ENCODE measurements at regions not wholly inside any gene's neighbourhood (a gene's known extent, or its start where the extent isn't known, plus 50 kb on each side); places are given as distances from the start of the nearest gene placed in this dataset.

DNA sequence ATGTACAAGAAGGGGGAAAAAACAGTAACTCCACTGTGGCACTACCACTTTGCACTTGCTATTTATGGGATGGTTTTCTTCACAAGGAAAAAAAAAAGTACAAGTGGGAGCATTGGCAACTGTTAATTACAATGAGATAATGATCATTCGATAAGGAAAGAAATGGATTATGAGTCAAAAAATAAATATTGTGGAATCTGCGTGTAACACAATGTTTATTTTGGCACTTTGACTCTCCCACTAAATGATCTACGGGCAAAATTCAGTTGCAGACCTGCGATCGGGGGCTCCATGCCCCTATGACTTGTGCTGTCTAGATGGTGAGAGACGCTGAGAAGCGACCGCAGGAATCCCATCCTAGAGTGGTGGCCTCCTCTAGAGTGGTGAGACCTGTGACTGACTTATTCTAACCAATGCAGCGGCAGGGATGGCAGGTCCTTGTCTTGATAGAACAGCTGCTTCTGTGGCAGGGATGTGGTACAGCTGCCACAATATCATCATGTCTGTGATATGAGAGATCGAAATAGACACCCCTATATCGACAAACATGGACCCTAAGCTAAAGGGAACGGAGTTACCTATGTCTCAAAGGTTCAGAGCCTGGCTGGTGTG, 345.0 kb upstream of the KLF6 start:
- DNase-seq, result no peak

DNA sequence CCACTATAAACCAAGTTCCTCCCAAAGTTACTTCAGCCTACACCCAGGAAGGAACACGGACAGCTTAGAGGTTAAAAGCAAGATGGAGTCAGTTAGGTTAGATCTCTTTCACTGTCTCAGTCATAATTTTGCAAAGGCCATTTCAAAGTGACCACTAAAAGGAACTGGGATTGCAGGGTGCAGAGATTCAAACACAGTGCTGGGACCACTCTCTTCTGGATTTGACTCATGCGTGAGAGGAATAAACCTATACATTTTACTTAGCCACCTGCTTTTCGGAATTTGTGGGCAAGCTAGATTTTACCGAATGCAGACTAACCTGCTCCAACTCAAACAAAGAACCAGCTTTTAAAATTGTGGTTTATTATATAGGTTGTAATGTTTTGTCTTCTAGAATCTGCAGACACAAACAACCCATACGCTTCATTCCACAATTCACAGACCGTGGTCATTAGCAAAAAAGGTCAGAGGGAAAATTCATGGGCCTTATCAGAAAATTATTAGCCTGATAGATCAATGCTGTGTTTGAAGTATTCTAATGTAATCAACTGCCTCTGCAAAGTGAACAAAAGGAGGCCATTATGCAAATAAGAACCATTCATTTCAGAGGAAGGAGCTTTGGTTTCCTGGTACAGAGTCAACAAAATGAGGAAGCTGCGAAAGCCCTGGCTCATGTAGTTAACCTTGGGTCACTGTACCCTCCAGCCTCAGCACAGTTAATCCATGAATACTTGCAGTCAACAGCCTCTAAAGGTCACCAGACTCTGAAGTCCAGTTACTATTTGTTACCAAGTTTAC, 342.7 kb upstream of the KLF6 start:
- DNase-seq, result no peak

DNA sequence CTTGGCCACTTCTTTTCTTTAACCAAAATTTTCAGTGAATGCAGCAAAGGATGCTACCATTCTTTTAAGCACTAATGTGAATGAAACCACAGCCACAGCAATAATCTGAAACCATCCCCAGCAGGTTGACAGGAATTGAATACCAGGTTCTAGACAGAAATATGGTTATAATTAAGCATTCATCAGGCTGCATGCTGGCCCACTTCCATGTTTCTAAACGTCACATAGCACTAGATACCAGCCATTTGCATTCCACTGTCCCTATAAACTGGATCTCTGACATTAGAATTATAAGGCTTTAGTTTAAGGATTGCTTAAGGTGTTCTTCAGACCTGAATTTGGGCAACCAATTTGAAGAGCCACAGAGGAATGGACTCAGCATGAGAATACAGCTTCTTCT, 340.8 kb upstream of the KLF6 start:
- no peak for DNase-seq

DNA sequence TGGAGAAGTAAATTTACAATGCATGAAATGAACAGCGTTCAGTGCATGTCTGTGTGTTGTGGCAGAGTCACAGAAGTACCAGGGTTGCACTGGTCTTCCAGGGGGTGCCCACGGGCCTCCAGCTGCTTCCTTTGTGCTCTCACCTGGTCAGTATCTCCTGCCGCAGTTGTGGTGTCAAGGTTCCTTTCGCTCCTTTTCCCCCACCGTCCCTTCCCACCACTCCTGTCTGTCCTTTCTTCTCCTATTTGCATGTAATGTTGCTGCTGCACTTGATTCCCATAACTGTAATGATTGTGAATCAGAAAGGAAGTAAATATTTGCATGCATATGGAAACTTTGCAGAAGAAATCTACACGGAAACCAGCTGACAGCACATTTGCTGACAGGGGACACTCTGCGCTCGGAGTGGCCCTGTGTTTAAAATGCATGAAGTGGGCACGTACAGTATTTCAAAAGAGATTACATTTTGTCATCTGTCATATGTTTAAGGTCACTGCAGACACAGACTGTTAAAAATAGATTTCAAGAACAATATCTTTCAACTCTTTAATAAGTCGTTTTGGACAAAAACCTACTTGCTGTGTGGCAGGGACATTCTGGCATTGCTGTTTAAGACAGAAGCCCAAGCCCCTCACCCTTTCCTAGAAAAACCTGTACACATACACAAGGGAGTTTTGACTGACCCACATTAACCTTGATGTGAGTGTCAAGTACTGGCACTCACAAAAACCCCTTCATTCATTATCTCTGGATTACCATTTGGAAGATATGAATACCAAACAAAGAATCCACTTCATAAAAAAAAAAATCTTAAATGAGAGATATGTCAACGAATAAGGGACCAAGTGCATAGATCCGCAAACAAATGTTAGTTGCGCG, 336.7 kb upstream of the KLF6 start:
- no peak for DNase-seq

DNA sequence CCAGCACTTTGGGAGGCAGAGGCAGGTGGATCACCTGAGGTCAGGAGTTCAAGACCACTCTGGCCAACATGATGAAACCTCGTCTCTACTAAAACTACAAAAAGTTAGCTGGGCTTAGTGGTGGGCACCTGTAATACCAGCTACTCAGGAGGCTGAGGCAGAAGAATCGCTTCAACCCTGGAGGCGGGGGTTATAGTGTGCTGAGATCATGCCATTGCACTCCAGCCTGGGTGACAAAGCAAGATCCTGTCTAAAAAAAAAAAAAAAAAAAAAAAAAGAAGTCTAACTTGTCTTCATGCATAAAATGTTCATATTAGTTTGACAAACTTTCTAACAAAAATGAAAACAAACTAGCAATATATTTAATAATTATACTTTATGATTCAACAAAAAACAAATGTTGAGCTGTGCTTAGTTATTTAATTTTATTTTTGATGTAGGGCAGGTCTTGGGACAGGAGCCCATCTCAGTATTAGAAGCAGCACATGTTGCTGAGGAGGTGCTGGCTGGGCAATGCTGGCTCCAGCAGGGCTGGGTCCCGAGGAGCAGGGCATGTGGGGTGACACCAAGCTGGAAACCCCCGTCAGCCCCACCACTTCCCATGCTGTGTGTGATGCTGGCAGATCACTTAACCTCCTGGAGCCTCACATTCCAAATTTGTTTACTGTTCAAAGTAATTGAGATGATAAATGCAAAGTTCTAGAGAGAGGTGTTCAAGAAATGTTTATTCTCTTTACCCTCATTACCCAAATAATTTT, 335.3 kb upstream of the KLF6 start:
- DNase-seq, result no peak

DNA sequence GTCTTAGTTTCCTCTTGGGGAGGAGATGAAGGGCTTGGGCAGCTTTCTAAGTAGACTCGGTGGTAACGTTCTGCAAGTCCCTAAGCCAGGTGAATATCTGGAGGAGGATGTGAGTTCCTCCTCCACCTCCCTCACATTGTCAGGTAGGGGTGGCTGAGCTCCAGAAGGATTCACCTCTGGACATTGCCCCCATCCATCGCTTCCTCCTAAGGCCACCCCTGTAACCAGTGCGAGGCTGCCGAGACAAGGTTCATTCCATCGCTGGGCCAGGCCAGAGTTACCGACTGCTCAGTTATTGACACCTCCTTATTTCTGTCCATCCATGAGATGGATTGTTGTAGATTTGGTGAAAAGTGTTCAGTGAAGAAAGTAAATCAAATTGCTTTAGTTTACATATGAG, 334.1 kb upstream of the KLF6 start:
- no peak for DNase-seq

DNA sequence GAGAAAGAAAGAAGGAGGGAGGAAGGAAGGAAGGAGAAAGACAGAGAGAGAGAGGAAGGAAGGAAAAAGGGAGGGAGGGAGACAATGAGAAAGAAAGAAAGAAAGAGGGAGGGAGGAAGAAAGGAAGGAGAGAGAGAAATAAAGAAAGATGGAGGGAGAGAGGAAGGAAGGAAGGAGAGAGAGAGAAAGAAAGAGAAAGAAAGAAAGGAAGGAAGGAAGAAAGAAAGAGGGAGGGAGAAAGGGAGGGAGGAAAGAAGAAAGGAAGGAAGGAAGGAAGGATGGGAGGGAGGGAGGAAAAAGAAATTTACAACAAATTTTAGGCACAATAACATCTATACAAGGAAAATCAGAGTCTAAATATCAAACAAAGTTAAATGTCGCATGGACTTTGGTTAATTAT, 332.6 kb upstream of the KLF6 start:
- no peak for DNase-seq

DNA sequence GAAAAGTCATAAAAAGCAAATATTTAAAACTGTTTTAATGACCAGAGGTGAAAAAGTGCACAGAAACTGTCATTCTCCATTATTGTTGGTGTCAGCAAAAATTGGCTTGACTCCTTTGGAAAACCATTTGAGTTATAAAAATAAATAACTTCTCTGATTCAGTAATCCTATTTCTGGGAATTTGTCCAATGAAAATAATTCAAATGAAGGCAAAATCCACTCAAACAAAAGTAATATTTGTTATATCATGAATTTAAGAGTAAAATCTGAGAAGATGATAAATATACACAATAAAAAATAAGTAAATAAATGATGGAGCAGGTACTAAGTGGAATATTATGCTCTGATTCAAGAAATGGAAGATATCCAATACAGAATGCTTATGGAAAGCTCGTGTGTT, 326.6 kb upstream of the KLF6 start:
- no peak for DNase-seq

DNA sequence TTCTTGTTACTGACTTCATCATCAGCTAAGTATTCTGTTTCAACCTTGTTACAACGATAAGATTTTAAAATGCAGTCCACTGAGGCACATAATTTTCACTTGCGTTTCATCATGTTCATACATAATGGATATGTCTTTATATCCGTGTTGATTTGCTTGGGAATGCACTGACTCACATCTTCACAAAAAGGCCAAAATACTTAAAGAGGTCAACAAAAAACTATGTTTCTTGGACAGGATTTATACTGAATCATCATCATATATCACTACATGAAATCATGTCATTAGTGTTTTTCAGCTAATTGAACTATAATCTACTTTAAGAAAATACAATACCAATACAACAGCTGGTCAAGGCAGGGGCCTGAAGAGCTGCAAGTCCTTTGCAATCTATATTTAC, 324.5 kb upstream of the KLF6 start:
- no peak for DNase-seq

DNA sequence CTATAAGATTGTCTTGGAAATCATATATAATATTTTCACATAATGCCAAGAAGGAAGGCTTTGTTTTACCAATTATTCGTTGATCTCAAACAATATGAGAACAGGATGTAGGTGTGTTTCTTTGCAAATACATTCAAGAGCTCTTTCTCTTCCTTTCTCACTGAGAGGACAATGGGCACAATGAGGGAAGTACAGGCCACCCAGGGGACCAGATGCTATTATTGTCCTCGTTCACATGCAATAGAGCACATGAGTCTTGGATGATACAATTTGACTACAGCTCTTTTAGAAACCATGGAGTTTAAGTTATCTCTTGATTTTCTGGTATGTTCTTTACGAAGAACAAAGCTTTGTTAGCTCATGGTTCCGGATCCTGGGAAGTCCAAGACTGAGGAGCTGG, 323.7 kb upstream of the KLF6 start:
- DNase-seq, result no peak

DNA sequence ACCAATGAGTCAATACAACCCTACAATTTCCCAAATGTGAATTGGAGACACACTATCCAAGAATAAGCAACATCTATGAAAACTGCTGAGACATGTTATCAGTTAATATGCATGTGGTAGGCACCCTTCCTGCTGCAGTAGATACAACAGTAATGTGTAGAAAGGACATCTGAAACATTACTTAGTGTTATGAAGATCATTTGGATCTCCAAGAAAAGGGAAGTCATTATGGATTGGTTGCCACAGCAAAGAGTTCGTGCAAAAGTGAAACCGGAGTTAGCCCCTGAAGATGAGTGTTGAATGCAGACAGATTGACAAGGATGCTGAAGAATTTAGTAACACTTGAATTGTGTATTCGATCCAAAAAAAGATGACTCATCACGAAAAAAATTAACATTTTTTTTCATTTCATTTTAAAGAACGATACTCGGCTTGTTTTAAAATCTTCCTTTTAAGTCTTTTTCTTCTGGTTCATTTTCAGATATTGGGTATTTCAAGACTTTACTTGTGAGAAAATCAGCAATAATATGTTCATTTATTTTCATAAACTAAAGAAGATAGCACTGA, 322.4 kb upstream of the KLF6 start:
- no peak for DNase-seq

DNA sequence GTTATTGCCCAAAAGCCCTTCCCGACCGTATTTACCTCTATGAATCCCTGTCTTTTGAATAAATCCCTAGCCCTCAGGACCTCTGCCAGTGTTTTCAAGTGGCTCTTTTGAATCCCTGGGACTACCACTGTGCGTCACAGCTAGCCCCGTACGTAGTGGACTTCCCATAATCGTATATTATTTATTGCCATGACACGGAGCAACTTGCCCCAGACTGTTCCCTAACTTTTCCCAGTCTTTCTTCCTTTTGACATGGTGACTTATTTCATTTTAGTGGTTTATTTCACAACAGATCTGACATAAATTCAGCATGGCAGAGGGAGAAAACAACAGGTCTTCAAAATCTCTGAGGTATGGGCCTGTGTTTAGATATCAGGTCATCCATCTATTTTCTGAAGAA, 318.6 kb upstream of the KLF6 start:
- no peak for DNase-seq

DNA sequence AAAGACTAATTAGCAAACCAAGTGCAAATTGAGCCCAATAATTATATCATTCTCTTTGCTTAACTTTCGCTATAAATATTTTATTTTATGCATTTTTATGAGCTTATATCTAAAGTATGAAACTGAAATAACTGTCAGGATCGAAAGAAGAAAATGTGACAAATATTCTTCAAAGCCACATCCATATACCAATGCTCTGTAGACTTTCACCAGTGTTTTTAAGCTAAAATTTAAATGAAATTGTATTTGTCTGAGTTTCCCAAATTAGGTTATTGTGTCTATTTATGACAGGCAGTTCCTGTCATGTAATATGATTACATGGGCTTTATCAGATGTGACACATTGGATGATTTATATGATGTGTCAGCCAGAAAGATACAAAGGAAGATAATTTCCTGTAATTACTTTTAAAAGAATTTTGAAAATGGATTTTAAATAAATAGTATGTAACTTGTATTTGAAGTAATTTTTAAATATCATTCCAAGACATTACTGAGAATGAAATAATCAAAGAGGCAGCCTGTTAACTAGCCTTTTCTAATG, 317.9 kb upstream of the KLF6 start:
- no peak for DNase-seq

DNA sequence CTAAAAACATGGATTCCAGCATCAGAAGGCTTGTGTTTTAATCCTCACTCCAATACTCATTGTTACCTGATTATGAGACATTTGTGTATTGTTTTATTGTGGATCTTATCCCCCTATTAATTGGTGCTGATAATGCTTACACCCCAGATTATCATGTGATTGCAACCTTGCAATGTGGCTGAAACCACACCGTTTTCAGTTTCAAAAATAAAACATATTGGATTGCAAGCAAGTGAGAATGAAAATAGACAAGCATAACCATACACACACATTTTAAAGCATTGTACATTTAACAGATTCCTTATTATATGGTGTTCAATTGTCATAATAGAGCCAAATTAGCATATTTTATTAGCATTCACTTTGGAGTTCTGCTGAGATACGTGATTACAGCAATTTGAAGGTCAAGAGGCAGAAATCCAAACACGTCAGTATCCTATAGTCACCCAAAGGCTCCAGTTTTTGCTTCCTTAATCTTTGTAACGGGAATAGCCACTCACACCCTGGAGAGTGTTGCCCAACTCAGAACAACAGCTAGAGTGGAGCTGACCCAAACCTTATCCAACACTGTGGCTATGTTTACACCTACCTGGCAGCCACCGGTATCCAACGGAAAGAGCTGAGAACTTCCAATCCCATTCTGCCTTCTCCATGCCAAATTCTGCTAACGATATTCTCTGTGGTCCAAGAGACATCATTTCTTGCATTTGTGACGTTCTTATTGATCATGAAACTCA, 317.1 kb upstream of the KLF6 start:
- no peak for DNase-seq

DNA sequence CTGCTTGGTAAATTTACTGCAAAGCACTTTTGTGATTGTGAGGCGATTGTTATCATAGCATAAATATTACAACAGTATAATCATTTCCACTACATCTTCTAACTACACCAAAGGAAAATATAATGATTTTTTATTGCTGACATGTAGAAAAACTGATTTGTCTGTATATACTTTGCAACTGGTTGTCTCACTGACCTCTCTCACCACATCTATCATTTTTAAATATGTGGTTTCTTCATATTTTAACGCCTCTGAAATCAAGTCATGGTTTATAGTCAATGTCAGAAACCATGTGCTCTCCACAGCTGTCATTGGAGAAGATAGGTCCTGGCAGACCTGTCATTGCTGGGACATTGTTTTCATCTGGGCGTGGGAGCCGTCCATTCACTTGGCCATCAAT, 315.4 kb upstream of the KLF6 start:
- no peak for DNase-seq

DNA sequence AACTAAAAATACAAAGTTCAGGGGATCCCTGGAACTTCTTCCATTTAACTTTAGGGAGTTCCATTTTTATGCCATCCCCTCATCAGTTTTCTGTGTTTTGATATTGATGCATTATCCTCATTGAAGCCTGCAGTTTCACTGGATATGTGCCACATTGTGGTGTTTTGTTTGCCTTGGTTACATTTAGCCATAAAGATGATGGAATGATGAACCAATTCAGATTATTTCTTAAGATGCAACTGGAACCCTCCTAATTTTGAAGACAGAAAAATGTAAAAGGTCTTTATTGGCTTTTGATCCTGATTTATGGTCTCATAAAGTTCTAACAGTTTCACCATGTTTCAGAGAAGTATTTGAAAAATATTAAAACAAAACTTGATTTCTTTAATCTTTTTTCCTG, 314.2 kb upstream of the KLF6 start:
- DNase-seq, result no peak

DNA sequence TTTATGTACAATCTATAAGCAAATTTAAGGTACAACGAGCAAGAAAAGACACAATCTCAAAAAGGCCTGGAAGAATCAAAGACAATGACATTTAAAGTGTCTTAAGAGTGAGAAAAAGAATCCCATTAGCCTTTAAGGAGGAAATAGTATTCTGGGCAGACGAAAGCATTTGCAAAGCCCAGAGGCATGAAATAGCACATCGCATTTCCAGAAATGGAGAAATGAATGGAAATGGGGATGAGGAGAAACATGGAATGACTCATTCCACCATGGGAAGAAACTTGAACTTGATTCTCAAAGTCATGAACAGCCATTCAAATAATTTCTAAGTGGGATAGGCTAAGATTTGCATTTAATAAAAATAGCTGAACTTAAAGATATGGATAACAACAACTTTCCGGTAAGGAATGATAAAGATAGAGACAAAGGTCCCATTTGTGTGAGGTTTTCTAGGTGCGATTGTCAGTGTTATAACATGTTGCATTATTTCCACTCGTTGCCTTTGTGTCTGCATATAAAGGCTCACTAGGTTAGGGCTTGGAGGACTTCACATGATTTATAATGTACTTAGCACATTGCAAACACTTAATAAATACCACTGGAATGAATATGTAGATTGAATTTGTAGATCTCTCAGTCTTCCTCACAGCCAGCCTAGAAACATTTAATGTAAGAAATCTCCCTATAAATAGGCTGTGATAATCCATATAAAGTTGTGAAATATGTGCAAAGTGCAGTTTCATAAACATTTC, 310.3 kb upstream of the KLF6 start:
- no peak for DNase-seq

DNA sequence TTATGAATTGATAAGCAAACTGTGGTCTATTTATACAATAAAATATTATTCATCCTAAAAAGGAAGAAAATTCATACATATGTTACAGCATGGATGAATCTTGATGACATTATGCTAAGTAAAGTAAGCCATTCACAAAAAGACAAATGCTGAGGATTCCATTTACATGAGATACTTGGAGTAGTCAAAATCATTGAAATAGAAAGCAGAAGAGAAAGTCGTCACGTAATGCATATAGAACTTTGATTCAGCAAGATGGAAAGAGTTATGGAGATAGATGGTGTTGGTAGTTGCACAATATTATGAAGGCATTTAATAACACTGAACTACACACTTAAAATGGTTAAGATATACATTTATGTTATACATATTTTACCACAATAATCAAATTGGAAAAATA, 309.7 kb upstream of the KLF6 start:
- DNase-seq, result no peak

DNA sequence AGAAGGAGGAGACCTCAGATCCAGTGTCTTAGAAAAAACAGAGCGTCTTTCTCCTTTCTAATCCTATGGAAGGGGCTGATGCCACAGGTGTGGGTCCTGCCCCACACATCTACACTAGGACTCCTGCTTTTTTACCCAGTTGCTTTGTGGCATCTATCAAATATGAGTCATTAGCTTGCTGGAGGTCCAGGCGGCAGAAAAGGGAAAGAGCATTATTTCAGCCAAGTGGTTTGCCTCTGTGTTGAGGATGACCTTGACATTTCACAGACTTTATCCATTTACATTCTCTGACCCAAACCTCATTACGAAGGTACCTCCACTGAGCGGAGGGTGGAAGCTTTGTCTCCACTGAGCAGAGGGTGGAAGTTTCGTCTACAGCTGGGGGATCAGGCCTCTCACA, 308.4 kb upstream of the KLF6 start:
- no peak for DNase-seq

DNA sequence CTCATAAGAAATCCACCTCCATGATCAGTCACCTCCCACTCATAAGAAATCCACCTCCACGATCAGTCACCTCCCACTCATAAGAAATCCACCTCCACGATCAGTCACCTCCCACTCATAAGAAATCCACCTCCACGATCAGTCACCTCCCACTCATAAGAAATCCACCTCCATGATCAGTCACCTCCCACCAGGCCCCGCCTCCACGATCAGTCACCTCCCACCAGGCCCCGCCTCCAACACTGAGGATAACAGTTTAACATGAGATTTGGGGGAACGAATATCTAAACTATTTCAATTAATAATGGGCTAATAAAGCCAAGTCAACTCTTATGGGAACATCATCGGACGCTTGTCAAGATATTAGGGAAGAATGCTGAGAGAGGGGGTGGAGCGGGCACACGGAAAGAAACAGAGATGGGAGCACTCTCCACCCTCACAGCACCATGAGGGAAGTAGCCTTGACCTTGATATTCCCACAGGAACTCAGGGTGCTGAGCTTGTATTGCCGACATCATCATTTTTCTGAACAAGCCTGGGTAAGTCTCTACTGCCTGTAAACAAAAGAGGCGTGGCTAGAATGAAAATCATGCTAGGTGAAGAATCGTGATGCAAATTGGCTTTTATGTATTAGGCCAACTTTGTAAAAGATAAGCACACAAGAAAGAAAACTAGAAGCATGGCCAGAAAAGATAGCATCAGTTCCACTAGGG, 303.5 kb upstream of the KLF6 start:
- no peak for DNase-seq

Data from activated CD4-positive, alpha-beta T cell treated with anti-CD3 and anti-CD28 coated beads for 1 hour (primary cell).